GM19455 (cell line): ENCODE measurements at regions not wholly inside any gene's neighbourhood (a gene's known extent, or its start where the extent isn't known, plus 50 kb on each side); places are given as distances from the start of the nearest gene placed in this dataset.
A peak's percentile ranks its signal among the peaks of the same experiment; 100 is the strongest.
"Not testable (repeated sequence)": the region's sequence is repeated elsewhere in the genome, so short reads cannot be mapped to it uniquely, and the experiment has no call there.

Experiments
- ATAC-seq: cut with Tn5 transposase; IDR thresholded peaks from one replicate; pipeline ENCODE4 v1.9.1; 2021; ENCODE audit not compliant: unreplicated experiment

- no peak for ATAC-seq
These were observed 582.2 kb downstream of the KIF4B start for GRCh38 chr5:155595791-155596190.

- no peak for ATAC-seq
These were observed 585.0 kb downstream of the KIF4B start for GRCh38 chr5:155598552-155598951.

GRCh38 chr5:155605920-155606319 is 592.4 kb downstream of the KIF4B start:
- ATAC-seq = no peak

GRCh38 chr5:155616779-155617392 is 603.3 kb downstream of the KIF4B start:
- peak; percentile 59 for ATAC-seq

- no peak for ATAC-seq
These were observed 606.1 kb downstream of the KIF4B start for GRCh38 chr5:155619688-155620087.

- no peak for ATAC-seq
These were observed 607.4 kb downstream of the KIF4B start for GRCh38 chr5:155620821-155621410.

GRCh38 chr5:155624597-155625241 is 611.2 kb downstream of the KIF4B start:
- no peak for ATAC-seq

GRCh38 chr5:155625315-155625714 is 611.8 kb downstream of the KIF4B start:
- ATAC-seq = no peak

- no peak for ATAC-seq
These were observed 612.5 kb downstream of the KIF4B start for GRCh38 chr5:155625897-155626543.

- ATAC-seq = no peak
These were observed 613.0 kb downstream of the KIF4B start for GRCh38 chr5:155626592-155626991.

- no peak for ATAC-seq
These were observed 614.8 kb downstream of the KIF4B start for GRCh38 chr5:155628346-155628745.

- no peak for ATAC-seq
These were observed 616.0 kb downstream of the KIF4B start for GRCh38 chr5:155629597-155629996.

- ATAC-seq = no peak
These were observed 617.6 kb downstream of the KIF4B start for GRCh38 chr5:155631116-155631515.

- no peak for ATAC-seq
These were observed 619.9 kb downstream of the KIF4B start for GRCh38 chr5:155633338-155633957.

GRCh38 chr5:155649666-155650065 is 636.1 kb downstream of the KIF4B start:
- ATAC-seq = no peak

- ATAC-seq = no peak
These were observed 642.0 kb downstream of the KIF4B start for GRCh38 chr5:155655569-155655968.

GRCh38 chr5:155661859-155662258 is 648.3 kb downstream of the KIF4B start:
- ATAC-seq = no peak

GRCh38 chr5:155665361-155665760 is 651.8 kb downstream of the KIF4B start:
- ATAC-seq = no peak

GRCh38 chr5:155672001-155672400 is 655.0 kb upstream of the SGCD start:
- not testable (repeated sequence) for ATAC-seq

- no peak for ATAC-seq
These were observed 650.0 kb upstream of the SGCD start for GRCh38 chr5:155676967-155677366.

- no peak for ATAC-seq
These were observed 648.6 kb upstream of the SGCD start for GRCh38 chr5:155678371-155678770.

- no peak for ATAC-seq
These were observed 647.4 kb upstream of the SGCD start for GRCh38 chr5:155679530-155679929.
